ENCODE measurements at regions not wholly inside any gene's neighbourhood (a gene's known extent, or its start where the extent isn't known, plus 50 kb on each side); places are given as distances from the start of the nearest gene placed in this dataset.

DNA sequence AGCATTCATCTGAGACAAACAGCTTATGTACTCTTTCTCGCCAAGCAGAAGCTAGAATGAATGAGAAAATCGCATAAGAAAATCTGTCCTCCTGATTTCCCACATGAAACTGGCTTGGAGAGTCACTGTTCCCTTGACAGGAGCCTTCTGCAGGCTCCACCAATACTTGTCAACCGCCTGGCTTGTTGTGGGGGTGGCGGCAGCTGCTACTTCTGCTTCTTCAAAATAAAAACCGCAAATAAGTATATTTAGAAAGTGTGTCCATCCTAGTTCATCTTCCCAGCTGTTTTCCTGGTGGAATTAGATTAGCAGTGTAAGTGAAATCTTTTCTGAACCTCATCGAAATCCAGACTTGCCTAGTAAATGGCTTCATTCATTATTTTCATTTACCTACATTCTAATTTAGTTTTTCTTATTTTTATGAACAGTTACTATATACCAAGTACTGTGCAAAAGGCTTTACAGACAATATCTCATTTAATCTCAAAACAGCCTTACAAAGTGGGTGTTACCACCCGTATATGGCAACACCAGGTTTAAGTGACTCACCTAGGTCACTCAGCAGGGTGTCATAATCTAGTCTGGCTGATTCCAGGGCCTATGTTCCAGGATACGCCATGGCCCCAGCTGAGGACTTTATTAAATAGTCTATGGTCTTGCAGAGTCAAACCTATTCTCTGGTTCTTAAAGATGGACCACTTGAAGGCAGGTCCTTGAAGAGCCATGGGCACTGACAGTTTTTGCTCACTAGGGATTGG lies 104.6 kb upstream of the IGFBP7 start:
- TF ChIP-seq CTCF (IDR thresholded peaks at IDR 0.05 in 8 of 11, conservative IDR thresholded peaks at IDR 0.05 in 3 of 11) (no peak), POLR2AphosphoS5 (IDR thresholded peaks at IDR 0.05) (no peak), POLR2A (IDR thresholded peaks at IDR 0.05) (no peak)

Data from spleen (tissue), 7 donors.